OCI-LY7 (cell line): ENCODE measurements at regions not wholly inside any gene's neighbourhood (a gene's known extent, or its start where the extent isn't known, plus 50 kb on each side); places are given as distances from the start of the nearest gene placed in this dataset.

Experiments used
- BruUV-seq: library from RNA; stranded (reverse); fragments of 400-500 nt; replicated peaks from 2 replicates; lab custom pipeline; 2021; lab: Mats Ljungman, UMichigan
- CTCF ChIA-PET: fragments of 300-600 bp; sonication (Branson Sonifier 250); formaldehyde crosslinking; loops from one replicate; lab custom pipeline; 2022; ENCODE audit warnings: antibody characterized with exemption; ENCODE audit not compliant: unreplicated experiment; lab: Charles Lee
- POLR2A ChIA-PET: fragments of 300-600 bp; sonication (Branson Sonifier 250); formaldehyde crosslinking; loops from one replicate; lab custom pipeline; 2022; ENCODE audit warnings: antibody characterized with exemption; lab: Charles Lee
- DNase-seq: peaks from one replicate; pipeline ENCODE4 v3.0.0-alpha.2; 2015; ENCODE audit warnings: low spot score
- H2AFZ ChIP-seq: fragments of 200-600 bp; sonication (generic), shearing (Covaris generic); 2 replicates; pipeline ENCODE4 v1.6.1; 2014; ENCODE audit warnings: mild to moderate bottlenecking, antibody characterized with exemption, low read length, moderate library complexity
- H3K27ac ChIP-seq: fragments of 200-600 bp; sonication (generic); 2 replicates; pipeline ENCODE4 v1.5.1; 2014; ENCODE audit warnings: mixed run types, low read depth, mild to moderate bottlenecking, moderate library complexity, low read length, inconsistent platforms; ENCODE audit not compliant: poor library complexity, severe bottlenecking
- H3K36me3 ChIP-seq: fragments of 200-600 bp; sonication (generic); 2 replicates; pipeline ENCODE4 v1.6.1; 2014; ENCODE audit warnings: mild to moderate bottlenecking, antibody characterized with exemption, low read length, moderate library complexity, mixed read lengths; ENCODE audit not compliant: insufficient read depth
- H3K4me1 ChIP-seq: fragments of 200-600 bp; sonication (generic); 2 replicates; pipeline ENCODE4 v1.5.1; 2014; ENCODE audit warnings: mild to moderate bottlenecking, low read length; ENCODE audit not compliant: insufficient read depth, poor library complexity, severe bottlenecking
- H3K4me2 ChIP-seq: fragments of 200-600 bp; sonication (generic); 2 replicates; pipeline ENCODE4 v1.6.1; 2014; ENCODE audit warnings: mild to moderate bottlenecking, low read length
- H3K4me3 ChIP-seq: fragments of 200-600 bp; sonication (generic); 2 replicates; pipeline ENCODE4 v1.5.1; 2014; ENCODE audit warnings: mild to moderate bottlenecking, low read depth, low read length; ENCODE audit not compliant: poor library complexity, severe bottlenecking
- H3K79me2 ChIP-seq: fragments of 200-600 bp; sonication (generic); 2 replicates; pipeline ENCODE4 v1.6.1; 2016; ENCODE audit warnings: low read depth, mild to moderate bottlenecking, low read length, moderate library complexity, mixed read lengths; ENCODE audit not compliant: insufficient read depth
- H3K9me2 ChIP-seq: fragments of 200-600 bp; sonication (generic); 2 replicates; pipeline ENCODE4 v1.6.1; 2016; ENCODE audit warnings: mild to moderate bottlenecking, low read length, mixed read lengths; ENCODE audit not compliant: insufficient read depth
- H3K9me3 ChIP-seq: fragments of 200-600 bp; sonication (generic); 2 replicates; pipeline ENCODE4 v1.6.1; 2014; ENCODE audit warnings: mild to moderate bottlenecking, mixed run types, low read length, mixed read lengths
- H4K20me1 ChIP-seq: fragments of 200-600 bp; sonication (generic); 2 replicates; pipeline ENCODE4 v1.6.1; 2014; ENCODE audit warnings: mild to moderate bottlenecking, antibody characterized with exemption, low read length, moderate library complexity, mixed read lengths; ENCODE audit not compliant: insufficient read depth
- EZH2phosphoT487 ChIP-seq: fragments of 200-600 bp; sonication (generic); IDR thresholded peaks from 2 replicates; pipeline ENCODE4 v1.6.1; 2018; ENCODE audit warnings: low read depth, borderline replicate concordance, mild to moderate bottlenecking, mixed run types, antibody characterized with exemption, low read length, moderate library complexity, mixed read lengths
- intact Hi-C: fragments of 100-400 bp; cut with micrococcal nuclease; formaldehyde crosslinking; loops from one replicate; pipeline ENCODE4 v1.10.0; 2022; ENCODE audit not compliant: unreplicated experiment
- TF ChIP-seq, protein P1 (sequence below): fragments of 200-600 bp; sonication (generic); conservative IDR thresholded peaks from 2 replicates; pipeline ENCODE4 v1.5.1; 2014; ENCODE audit warnings: mild to moderate bottlenecking, antibody characterized with exemption, low read length, moderate library complexity, mixed read lengths

- H3K9me2 ChIP-seq = no peaks in the 10 kb centered on the region
- H3K4me2 ChIP-seq = no peak overlapping the region
- H3K36me3 ChIP-seq = no peaks in the 10 kb centered on the region
- no peak overlapping the region for H3K27ac ChIP-seq
- TF ChIP-seq EZH2phosphoT487 = no peak
- TF ChIP-seq, protein P1, sequence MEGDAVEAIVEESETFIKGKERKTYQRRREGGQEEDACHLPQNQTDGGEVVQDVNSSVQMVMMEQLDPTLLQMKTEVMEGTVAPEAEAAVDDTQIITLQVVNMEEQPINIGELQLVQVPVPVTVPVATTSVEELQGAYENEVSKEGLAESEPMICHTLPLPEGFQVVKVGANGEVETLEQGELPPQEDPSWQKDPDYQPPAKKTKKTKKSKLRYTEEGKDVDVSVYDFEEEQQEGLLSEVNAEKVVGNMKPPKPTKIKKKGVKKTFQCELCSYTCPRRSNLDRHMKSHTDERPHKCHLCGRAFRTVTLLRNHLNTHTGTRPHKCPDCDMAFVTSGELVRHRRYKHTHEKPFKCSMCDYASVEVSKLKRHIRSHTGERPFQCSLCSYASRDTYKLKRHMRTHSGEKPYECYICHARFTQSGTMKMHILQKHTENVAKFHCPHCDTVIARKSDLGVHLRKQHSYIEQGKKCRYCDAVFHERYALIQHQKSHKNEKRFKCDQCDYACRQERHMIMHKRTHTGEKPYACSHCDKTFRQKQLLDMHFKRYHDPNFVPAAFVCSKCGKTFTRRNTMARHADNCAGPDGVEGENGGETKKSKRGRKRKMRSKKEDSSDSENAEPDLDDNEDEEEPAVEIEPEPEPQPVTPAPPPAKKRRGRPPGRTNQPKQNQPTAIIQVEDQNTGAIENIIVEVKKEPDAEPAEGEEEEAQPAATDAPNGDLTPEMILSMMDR = no peak
- no peak for DNase-seq
- H4K20me1 ChIP-seq = no peaks in the 10 kb centered on the region
- no TSS peak for BruUV-seq
- H2AFZ ChIP-seq = no peak overlapping the region
- POLR2A ChIA-PET = interaction anchor here (0.9 kb wide), 1 partner anchor 19 kb away, joined by 3 read pairs; no protein-coding TSS in a partner anchor
- no peaks in the 10 kb centered on the region for H3K4me1 ChIP-seq
- H3K4me3 ChIP-seq = no peak overlapping the region
- H3K79me2 ChIP-seq = no peaks in the 10 kb centered on the region
- H3K9me3 ChIP-seq = no peaks in the 10 kb centered on the region
- CTCF ChIA-PET = no interaction called here
- intact Hi-C loops = no loop called here
Observed at GRCh38 chr2:150787353-150788093, 300.1 kb upstream of the RND3 start.

DNA sequence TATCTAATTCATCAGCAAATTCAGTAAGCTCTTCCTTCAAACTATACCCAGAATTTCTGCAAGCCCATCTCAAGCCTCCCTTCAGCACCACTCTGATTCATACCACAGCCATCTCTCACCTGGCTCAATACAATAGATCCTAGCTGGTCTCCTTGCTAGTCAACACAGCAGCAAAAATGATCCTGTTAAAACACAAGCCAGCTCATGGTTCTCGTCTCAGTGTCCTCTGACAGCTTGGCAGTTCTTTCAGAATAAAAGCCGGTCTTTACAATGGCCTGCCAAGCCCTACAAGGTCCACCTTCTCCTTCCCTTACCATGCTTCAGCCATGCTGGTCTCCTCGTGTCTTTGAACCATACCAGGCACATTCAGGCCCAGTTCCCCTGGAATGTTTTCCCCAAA is 296.9 kb upstream of the RND3 start:
- Histone ChIP-seq H3K4me1 (no peaks in the 10 kb centered on the region), H3K36me3 (no peaks in the 10 kb centered on the region), H3K9me3 (no peaks in the 10 kb centered on the region), H3K4me3 (no peak overlapping the region), H3K27ac (no peak overlapping the region), H3K79me2 (no peaks in the 10 kb centered on the region), H4K20me1 (no peaks in the 10 kb centered on the region), H2AFZ (no peak overlapping the region), H3K4me2 (no peak overlapping the region), H3K9me2 (no peaks in the 10 kb centered on the region)
- no peak for TF ChIP-seq EZH2phosphoT487
- TF ChIP-seq, protein P1 = no peak
- intact Hi-C loops = no loop called here
- ChIA-PET CTCF (no interaction called here), POLR2A (interaction anchor here (0.6 to 0.9 kb wide), 3 partner anchors 8 to 597 kb away, joined by 3 to 4 read pairs (median 3); no protein-coding TSS in a partner anchor)
- BruUV-seq = no TSS peak
- DNase-seq = no peak

GRCh38 chr2:150783896-150784295 is 296.4 kb upstream of the RND3 start:
- Histone ChIP-seq H3K9me3 (no peaks in the 10 kb centered on the region), H3K27ac (no peak overlapping the region), H3K79me2 (no peaks in the 10 kb centered on the region), H4K20me1 (no peaks in the 10 kb centered on the region), H2AFZ (no peak overlapping the region), H3K4me1 (no peaks in the 10 kb centered on the region), H3K4me2 (no peak overlapping the region), H3K9me2 (no peaks in the 10 kb centered on the region), H3K36me3 (no peaks in the 10 kb centered on the region), H3K4me3 (no peak overlapping the region)
- no peak for TF ChIP-seq EZH2phosphoT487
- TF ChIP-seq, protein P1 = no peak
- intact Hi-C loops = no loop called here
- no TSS peak for BruUV-seq
- DNase-seq = no peak
- POLR2A ChIA-PET = interaction anchor here (0.6 to 0.9 kb wide), 3 partner anchors 8 to 597 kb away, joined by 3 to 4 read pairs (median 3); no protein-coding TSS in a partner anchor
- CTCF ChIA-PET = no interaction called here
